ENCODE measurements at regions not wholly inside any gene's neighbourhood (a gene's known extent, or its start where the extent isn't known, plus 50 kb on each side); places are given as distances from the start of the nearest gene placed in this dataset.

- no peak overlapping the region for H3K4me3 ChIP-seq (ENCODE audit: low read length)
- TF ChIP-seq ZNF274 (IDR thresholded peaks at IDR 0.05; ENCODE audit: low read depth, low read length): no peak
Observed at GRCh38 chrX:40474205-40474626, 106.6 kb upstream of the ATP6AP2 start.

GRCh38 chrX:40473460-40474204 is 107.1 kb upstream of the ATP6AP2 start:
- no peak overlapping the region for H3K4me3 ChIP-seq (ENCODE audit: low read length)
- no peak for TF ChIP-seq ZNF274 (IDR thresholded peaks at IDR 0.05; ENCODE audit: low read depth, low read length)

- no peak for TF ChIP-seq ZNF274 (IDR thresholded peaks at IDR 0.05; ENCODE audit: low read depth, low read length)
- no peak overlapping the region for H3K4me3 ChIP-seq (ENCODE audit: low read length)
Observed at GRCh38 chrX:40471965-40472648, 108.7 kb upstream of the ATP6AP2 start.

GRCh38 chrX:40470830-40471429 is 109.8 kb upstream of the ATP6AP2 start:
- TF ChIP-seq ZNF274 (IDR thresholded peaks at IDR 0.05; ENCODE audit: low read depth, low read length): no peak
- H3K4me3 ChIP-seq (ENCODE audit: low read length): no peak overlapping the region

GRCh38 chrX:40469316-40469715 is 111.5 kb upstream of the ATP6AP2 start:
- no peak overlapping the region for H3K4me3 ChIP-seq (ENCODE audit: low read length)
- no peak for TF ChIP-seq ZNF274 (IDR thresholded peaks at IDR 0.05; ENCODE audit: low read depth, low read length)

GRCh38 chrX:40468033-40468846 is 112.5 kb upstream of the ATP6AP2 start:
- H3K4me3 ChIP-seq (ENCODE audit: low read length): no peak overlapping the region
- no peak for TF ChIP-seq ZNF274 (IDR thresholded peaks at IDR 0.05; ENCODE audit: low read depth, low read length)

- no peak for TF ChIP-seq ZNF274 (IDR thresholded peaks at IDR 0.05; ENCODE audit: low read depth, low read length)
- H3K4me3 ChIP-seq (ENCODE audit: low read length): no peak overlapping the region
Observed at GRCh38 chrX:40467454-40467853, 113.3 kb upstream of the ATP6AP2 start.

GRCh38 chrX:40465735-40466551 is 114.8 kb upstream of the ATP6AP2 start:
- no peak overlapping the region for H3K4me3 ChIP-seq (ENCODE audit: low read length)

GRCh38 chrX:40462795-40463194 is 118.0 kb upstream of the ATP6AP2 start:
- no peak overlapping the region for H3K4me3 ChIP-seq (ENCODE audit: low read length)
- TF ChIP-seq ZNF274 (IDR thresholded peaks at IDR 0.05; ENCODE audit: low read depth, low read length): no peak

More at GRCh38 chrX:40465735-40466551, 114.8 kb upstream of the ATP6AP2 start:
- TF ChIP-seq ZNF274 (IDR thresholded peaks at IDR 0.05; ENCODE audit: low read depth, low read length): no peak

- no peak for TF ChIP-seq ZNF274 (IDR thresholded peaks at IDR 0.05; ENCODE audit: low read depth, low read length)
Observed at GRCh38 chrX:40460926-40461325, 119.8 kb upstream of the ATP6AP2 start.

GRCh38 chrX:40459571-40460158 is 121.1 kb upstream of the ATP6AP2 start:
- TF ChIP-seq ZNF274 (IDR thresholded peaks at IDR 0.05; ENCODE audit: low read depth, low read length): no peak
- H3K4me3 ChIP-seq (ENCODE audit: low read length): no peak overlapping the region

More at GRCh38 chrX:40460926-40461325, 119.8 kb upstream of the ATP6AP2 start:
- H3K4me3 ChIP-seq (ENCODE audit: low read length): no peak overlapping the region

- no peak for TF ChIP-seq ZNF274 (IDR thresholded peaks at IDR 0.05; ENCODE audit: low read depth, low read length)
- H3K4me3 ChIP-seq (ENCODE audit: low read length): no peak overlapping the region
Observed at GRCh38 chrX:40457406-40457805, 123.4 kb upstream of the ATP6AP2 start.

GRCh38 chrX:40452031-40452430 is 128.7 kb upstream of the ATP6AP2 start:
- TF ChIP-seq ZNF274 (IDR thresholded peaks at IDR 0.05; ENCODE audit: low read depth, low read length): no peak
- no peak overlapping the region for H3K4me3 ChIP-seq (ENCODE audit: low read length)

All from GM08714 (cell line).